Keratinocyte (primary cell): ENCODE measurements at regions not wholly inside any gene's neighbourhood (a gene's known extent, or its start where the extent isn't known, plus 50 kb on each side); places are given as distances from the start of the nearest gene placed in this dataset.

ENCODE experiments used
- DNase-seq: peaks from one replicate; pipeline ENCODE4 v3.0.0-alpha.2; 2011; ENCODE audit warnings: low read depth, missing footprints, low spot score
- FAIRE-seq: peaks from 2 replicates; lab custom pipeline; 2011; peaks lifted over from hg19 to GRCh38; lab: Jason Lieb, UNC
- H2AFZ ChIP-seq: 2 replicates; pipeline ENCODE4 v1.6.0; 2012; ENCODE audit warnings: low read length, control low read depth, inconsistent platforms; ENCODE audit not compliant: control insufficient read depth
- H3K27ac ChIP-seq: 2 replicates; pipeline ENCODE4 v1.5.1; 2011; ENCODE audit warnings: low read length; ENCODE audit not compliant: control insufficient read depth, insufficient read depth
- H3K27me3 ChIP-seq: 3 replicates; pipeline ENCODE4 v1.6.0; 2011; ENCODE audit warnings: low read length; ENCODE audit not compliant: control insufficient read depth, insufficient read depth; ENCODE audit errors: extremely low read depth
- H3K36me3 ChIP-seq, 2 experiments: 2 replicates in 1 of 2; 3 replicates in 1 of 2; pipeline ENCODE4 v1.5.1; 2011; ENCODE audit warnings: low read length in 2 of 2, mild to moderate bottlenecking in 1 of 2; ENCODE audit not compliant: control insufficient read depth in 2 of 2, insufficient read depth in 2 of 2; ENCODE audit errors: extremely low read depth in 1 of 2
- H3K4me1 ChIP-seq: 3 replicates; pipeline ENCODE4 v1.5.1; 2011; ENCODE audit warnings: low read length; ENCODE audit not compliant: control insufficient read depth, insufficient read depth; ENCODE audit errors: extremely low read depth
- H3K4me2 ChIP-seq: 3 replicates; pipeline ENCODE4 v1.6.0; 2011; ENCODE audit warnings: low read depth, low read length; ENCODE audit not compliant: control insufficient read depth, insufficient read depth; ENCODE audit errors: extremely low read depth
- H3K4me3 ChIP-seq, 3 experiments: fragments of 200-600 bp in 1 of 3; sonication (generic) in 1 of 3; 2 replicates in 2 of 3; 3 replicates in 1 of 3; pipeline ENCODE4 v1.5.1; 2011 to 2016; ENCODE audit warnings: low read length in 3 of 3, mild to moderate bottlenecking in 3 of 3, control low read depth in 2 of 3, inconsistent platforms in 1 of 3, low read depth in 1 of 3, mixed read lengths in 1 of 3, mixed run types in 1 of 3, moderate library complexity in 1 of 3; ENCODE audit not compliant: control insufficient read depth in 2 of 3, insufficient read depth in 2 of 3; ENCODE audit errors: extremely low read depth in 1 of 3
- H3K79me2 ChIP-seq: 2 replicates; pipeline ENCODE4 v1.6.0; 2012; ENCODE audit warnings: low read length; ENCODE audit not compliant: control insufficient read depth, insufficient read depth
- H3K9ac ChIP-seq: 3 replicates; pipeline ENCODE4 v1.6.0; 2011; ENCODE audit warnings: low read length; ENCODE audit not compliant: control insufficient read depth, insufficient read depth; ENCODE audit errors: extremely low read depth
- H3K9me1 ChIP-seq: 3 replicates; pipeline ENCODE4 v1.6.0; 2011; ENCODE audit warnings: low read length; ENCODE audit not compliant: control insufficient read depth, insufficient read depth; ENCODE audit errors: extremely low read depth
- H3K9me3 ChIP-seq: 2 replicates; pipeline ENCODE4 v1.5.1; 2012; ENCODE audit warnings: low read depth, low read length; ENCODE audit not compliant: control insufficient read depth
- H4K20me1 ChIP-seq: 3 replicates; pipeline ENCODE4 v1.6.0; 2011; ENCODE audit warnings: low read length; ENCODE audit not compliant: control insufficient read depth, insufficient read depth; ENCODE audit errors: extremely low read depth
- EZH2 ChIP-seq: IDR thresholded peaks from one replicate; pipeline ENCODE4 v1.6.1; 2012; ENCODE audit warnings: inconsistent platforms, mild to moderate bottlenecking, low read length, moderate library complexity
- dilution Hi-C: fragments of 300-500 bp; cut with MboI; formaldehyde crosslinking; loops from one replicate; pipeline ENCODE4 v1.7.0; 2020; ENCODE audit warnings: low sequenced_read_pairs; ENCODE audit not compliant: extremely low pct_ligation_motif_present
- TF ChIP-seq, protein P1 (sequence below), 3 experiments: IDR thresholded peaks in 1 of 3; conservative IDR thresholded peaks in 1 of 3; optimal IDR thresholded peaks in 1 of 3; 2 replicates in 2 of 3; 3 replicates in 1 of 3; pipeline versions ENCODE3 to v1.5.1; 2011; ENCODE audit warnings: low read length in 3 of 3, mild to moderate bottlenecking in 3 of 3, moderate library complexity in 2 of 3, control low read depth in 1 of 3, inconsistent platforms in 1 of 3; ENCODE audit not compliant: insufficient read depth in 2 of 3; ENCODE audit errors: extremely low read depth in 1 of 3

GRCh38 chr17:36885153-36885735 lies 52.0 kb upstream of the LHX1 start:
- H4K20me1 ChIP-seq = no peaks in the 10 kb centered on the region
- dilution Hi-C loops = no loop called here
- peaks cover 12% of the 10 kb centered on the region for H3K27me3 ChIP-seq
- no peak for FAIRE-seq
- H3K79me2 ChIP-seq = no peaks in the 10 kb centered on the region
- H3K27ac ChIP-seq = no peak overlapping the region
- H3K9ac ChIP-seq = no peak overlapping the region
- H3K4me1 ChIP-seq = peaks cover 8% of the 10 kb centered on the region
- TF ChIP-seq EZH2 = no peak
- TF ChIP-seq, protein P1, sequence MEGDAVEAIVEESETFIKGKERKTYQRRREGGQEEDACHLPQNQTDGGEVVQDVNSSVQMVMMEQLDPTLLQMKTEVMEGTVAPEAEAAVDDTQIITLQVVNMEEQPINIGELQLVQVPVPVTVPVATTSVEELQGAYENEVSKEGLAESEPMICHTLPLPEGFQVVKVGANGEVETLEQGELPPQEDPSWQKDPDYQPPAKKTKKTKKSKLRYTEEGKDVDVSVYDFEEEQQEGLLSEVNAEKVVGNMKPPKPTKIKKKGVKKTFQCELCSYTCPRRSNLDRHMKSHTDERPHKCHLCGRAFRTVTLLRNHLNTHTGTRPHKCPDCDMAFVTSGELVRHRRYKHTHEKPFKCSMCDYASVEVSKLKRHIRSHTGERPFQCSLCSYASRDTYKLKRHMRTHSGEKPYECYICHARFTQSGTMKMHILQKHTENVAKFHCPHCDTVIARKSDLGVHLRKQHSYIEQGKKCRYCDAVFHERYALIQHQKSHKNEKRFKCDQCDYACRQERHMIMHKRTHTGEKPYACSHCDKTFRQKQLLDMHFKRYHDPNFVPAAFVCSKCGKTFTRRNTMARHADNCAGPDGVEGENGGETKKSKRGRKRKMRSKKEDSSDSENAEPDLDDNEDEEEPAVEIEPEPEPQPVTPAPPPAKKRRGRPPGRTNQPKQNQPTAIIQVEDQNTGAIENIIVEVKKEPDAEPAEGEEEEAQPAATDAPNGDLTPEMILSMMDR (optimal IDR thresholded peaks at IDR 0.05 in 1 of 3, IDR thresholded peaks at IDR 0.05 in 1 of 3, conservative IDR thresholded peaks at IDR 0.05 in 1 of 3; ENCODE audit: extremely low read depth in 1 of 3, insufficient read depth in 2 of 3, low read length in 3 of 3) = no peak
- H3K9me3 ChIP-seq = no peaks in the 10 kb centered on the region
- H3K4me3 ChIP-seq = no peak overlapping the region
- H3K9me1 ChIP-seq = no peaks in the 10 kb centered on the region
- no peak for DNase-seq
- no peaks in the 10 kb centered on the region for H3K36me3 ChIP-seq
- no peak overlapping the region for H3K4me2 ChIP-seq
- H2AFZ ChIP-seq = no peak overlapping the region

DNA sequence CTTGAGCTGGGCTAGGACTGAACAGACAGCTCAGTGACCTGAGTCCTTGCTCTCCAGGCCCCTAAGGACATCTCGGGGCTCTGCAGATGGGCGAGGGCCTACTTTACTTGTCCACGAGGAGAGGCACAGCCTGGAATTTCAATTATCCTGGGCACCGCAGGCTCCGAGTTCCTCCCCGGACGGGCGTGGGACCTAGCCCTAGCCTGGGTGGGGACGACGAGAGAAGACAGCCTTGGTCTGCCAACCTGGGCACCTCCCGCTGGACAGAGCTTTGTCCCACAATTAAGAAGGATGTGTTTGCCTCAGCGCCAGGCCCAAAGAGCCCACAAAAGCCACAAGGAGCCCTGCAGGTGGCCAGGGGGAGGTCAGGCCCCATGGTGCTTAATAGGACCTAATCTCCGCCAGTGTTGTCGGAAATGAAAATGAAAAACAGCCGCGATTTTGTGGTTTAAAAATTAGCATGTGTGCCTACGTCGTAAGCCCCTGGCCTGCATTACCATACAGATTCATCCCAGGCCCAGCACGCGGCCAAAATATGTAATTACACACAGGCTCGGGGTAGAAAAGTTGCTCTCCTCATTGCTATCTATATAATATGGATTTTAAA lies 51.4 kb upstream of the LHX1 start:
- H3K27ac ChIP-seq = no peak overlapping the region
- H3K36me3 ChIP-seq = no peaks in the 10 kb centered on the region
- H2AFZ ChIP-seq = no peak overlapping the region
- no peak for TF ChIP-seq EZH2
- TF ChIP-seq, protein P1 (optimal IDR thresholded peaks at IDR 0.05 in 1 of 3, IDR thresholded peaks at IDR 0.05 in 1 of 3, conservative IDR thresholded peaks at IDR 0.05 in 1 of 3; ENCODE audit: extremely low read depth in 1 of 3, insufficient read depth in 2 of 3, low read length in 3 of 3) = no peak
- dilution Hi-C loops = no loop called here
- H4K20me1 ChIP-seq = no peaks in the 10 kb centered on the region
- H3K4me2 ChIP-seq = no peak overlapping the region
- no peaks in the 10 kb centered on the region for H3K9me3 ChIP-seq
- no peak overlapping the region for H3K9ac ChIP-seq
- H3K4me3 ChIP-seq = no peak overlapping the region
- peaks cover 2% of the 10 kb centered on the region for H3K4me1 ChIP-seq
- FAIRE-seq (no peak), DNase-seq (no peak)
- H3K27me3 ChIP-seq = peaks cover 16% of the 10 kb centered on the region
- no peaks in the 10 kb centered on the region for H3K9me1 ChIP-seq
- no peaks in the 10 kb centered on the region for H3K79me2 ChIP-seq
